Fibroblast of skin of abdomen (primary cell): ENCODE measurements at regions not wholly inside any gene's neighbourhood (a gene's known extent, or its start where the extent isn't known, plus 50 kb on each side); places are given as distances from the start of the nearest gene placed in this dataset.

ENCODE experiments used
- DNase-seq: peaks from one replicate; pipeline ENCODE4 v3.0.0-alpha.2; 2013

DNA sequence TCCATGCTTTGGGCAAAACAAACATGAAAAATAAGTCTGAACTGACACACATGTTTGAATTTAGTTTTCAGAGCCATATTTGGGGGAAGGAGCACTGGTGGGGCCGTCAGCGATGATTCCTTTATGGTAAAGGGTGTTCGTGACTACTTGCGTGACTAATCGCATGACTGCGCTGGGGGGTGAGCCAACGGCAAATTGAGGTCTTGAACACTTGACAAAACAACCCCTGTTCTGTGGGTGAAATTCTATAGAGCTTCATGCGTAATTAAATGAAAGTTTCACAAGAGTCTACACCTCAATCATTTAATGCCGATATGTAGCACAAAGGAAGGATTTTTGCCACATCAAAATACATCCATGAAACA, 127.5 kb upstream of the CYP1B1 start:
- peak; percentile 49 for DNase-seq

DNA sequence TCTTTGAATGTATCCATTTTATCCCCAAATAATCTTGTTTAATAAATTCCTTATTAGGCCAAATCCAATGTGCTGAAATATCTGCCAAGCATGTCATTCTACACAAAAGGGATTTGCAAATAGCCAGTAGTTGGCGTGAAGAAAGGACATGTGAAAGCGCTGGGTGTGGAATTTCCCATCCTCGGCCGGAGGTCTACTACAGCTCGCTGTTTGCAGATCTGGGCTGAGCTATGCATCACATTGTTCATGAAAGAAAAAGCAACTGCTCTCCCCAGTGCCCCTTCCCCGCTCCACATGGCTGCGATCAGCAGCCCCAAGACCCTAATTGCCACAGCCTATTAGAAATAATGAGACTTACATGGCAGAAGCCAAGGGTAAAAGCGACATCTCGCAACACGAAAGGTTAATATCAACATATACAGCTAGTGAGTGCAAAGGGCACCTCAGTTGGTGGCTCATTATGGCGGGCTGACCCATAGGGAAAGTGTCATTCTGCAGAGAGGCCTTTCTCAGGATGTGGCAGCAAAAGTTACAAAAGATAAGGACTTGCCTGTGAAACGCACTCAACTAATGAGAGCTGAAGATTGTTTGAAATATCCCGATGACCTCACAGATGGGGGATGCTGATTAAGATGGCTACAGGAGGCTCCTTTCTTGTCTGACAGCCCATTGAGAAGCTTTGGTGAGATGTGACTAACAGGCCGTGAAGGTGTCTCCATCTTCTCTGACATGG, 126.9 kb upstream of the CYP1B1 start:
- DNase-seq = no peak

DNA sequence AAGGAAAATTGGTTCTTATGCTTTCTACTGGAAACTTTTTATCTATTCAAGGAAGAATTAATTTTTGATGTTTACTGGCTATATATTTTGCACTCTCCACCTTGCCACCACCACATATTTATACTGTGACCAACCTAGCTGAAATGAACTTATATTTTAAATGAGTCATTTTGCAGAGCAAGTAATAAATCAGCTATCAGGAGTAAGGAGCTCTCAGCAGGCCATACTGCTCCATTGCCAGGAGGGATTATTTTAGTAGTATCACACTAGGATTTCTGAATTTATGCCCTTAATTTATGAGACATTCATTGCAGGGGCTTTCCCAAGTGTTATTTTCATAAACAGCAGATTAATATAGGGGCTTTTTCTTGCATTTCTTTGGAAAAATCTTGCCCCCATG, 125.8 kb upstream of the CYP1B1 start:
- DNase-seq = peak; percentile 90

DNA sequence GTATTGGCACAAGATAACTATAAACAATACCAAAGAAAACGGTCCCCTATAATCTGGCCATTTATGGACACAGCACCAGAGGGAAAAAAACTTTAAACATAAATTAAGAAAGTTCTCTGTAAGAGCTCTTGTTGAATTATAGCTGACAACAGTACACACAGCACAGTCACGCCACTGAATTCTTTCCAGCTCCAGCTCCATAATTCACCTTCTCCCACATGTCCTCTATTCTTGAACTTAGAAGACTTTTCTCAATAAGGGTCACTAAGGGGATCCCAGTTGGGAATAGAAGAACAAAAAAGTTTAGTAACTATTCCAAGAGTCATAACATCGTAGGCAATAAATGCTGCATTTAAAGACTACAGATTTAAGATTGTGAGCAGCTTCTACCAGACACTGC, 124.6 kb upstream of the CYP1B1 start:
- DNase-seq = peak; percentile 88

DNA sequence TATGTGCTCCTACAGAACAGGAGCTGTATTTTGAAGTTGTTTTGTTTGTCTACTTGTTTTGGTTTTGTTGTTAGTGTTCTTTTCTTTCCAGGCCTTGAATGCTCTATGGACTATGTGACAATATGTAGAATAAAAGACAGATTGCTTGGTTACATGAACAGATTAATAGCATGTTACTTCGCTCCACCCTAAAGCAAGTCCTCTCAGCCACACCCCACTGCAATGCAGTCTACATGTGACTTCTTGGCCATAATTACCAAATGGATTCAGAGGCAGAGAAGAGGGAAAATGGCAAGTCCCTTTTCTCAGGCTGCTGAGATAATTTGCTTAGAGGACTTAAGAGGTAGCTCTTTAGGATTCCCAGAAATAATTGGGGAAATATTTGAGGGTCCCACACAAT, 123.2 kb upstream of the CYP1B1 start:
- DNase-seq = no peak

DNA sequence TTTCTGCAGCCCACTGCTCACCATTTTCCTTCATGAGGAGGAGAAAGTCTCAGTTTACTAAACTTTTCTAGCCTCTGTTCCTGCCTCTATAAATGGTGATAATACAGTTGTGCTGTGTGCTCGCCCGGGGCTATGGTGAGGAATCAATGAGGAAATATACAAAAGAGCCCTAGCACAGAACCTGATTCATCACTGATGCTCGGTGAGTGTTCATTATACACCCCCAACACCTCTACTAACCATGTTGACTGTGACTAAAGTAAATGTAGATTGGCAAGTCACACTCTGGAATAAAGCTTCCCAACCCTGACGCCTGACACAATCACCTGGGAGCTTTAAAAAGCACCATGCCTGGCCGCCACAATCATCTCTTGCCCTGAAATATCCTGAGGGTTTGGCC, 118.8 kb upstream of the CYP1B1 start:
- DNase-seq = no peak

DNA sequence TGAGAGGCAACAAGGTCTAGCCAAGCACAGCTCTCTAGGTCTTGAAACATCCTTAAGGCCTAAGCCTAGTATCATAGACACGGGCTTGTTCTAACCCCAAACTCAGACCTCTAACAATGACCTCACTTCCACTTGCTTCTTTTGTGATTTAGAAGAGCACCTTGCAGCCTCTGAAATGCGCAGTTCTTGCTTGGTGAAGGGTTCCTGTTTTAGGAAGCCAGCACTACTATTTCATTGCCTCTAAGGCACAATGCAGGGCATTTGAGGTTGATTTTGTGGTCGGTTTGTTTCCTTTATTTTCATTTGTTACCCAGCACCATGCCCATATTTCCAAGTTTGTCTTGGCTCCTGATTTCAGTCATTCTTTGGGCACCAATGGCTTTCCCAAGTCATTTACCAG, 117.0 kb upstream of the CYP1B1 start:
- no peak for DNase-seq

DNA sequence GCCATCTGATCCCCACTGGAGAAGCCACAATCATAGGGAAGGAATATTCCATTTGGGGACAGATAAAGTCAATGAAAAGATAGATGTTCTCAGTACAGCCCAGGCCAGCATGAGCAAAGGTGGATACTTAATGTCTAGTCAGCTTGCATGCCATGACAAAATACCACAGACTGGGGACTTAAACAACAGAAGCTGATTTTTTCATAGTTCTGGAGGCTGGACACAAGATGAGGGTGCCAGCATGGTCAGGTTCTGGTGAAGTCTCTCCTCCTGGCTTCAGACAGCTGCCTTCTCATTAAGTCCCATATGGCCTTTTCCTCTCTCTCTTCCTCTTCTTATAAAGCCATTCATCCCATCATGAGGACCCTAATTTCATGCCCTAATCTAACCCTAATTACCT, 116.1 kb upstream of the CYP1B1 start:
- no peak for DNase-seq

DNA sequence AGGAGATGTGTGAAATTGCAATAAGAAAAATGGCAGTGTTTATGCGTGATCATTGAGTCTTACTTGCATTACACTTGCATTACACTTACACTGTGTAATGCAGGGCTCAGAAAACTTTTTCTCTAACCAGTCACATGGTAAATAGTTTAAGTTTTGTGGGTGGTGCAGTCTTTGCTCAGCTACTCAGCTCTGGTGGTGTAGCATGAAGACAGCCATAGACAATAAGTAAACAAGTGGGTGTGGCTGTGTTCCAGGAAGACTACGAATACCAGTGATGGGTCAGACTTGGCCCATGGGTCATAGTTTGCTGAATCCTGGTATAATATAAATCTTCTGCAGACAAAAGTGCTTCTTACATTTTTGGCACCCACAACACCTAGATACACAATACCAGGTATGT, 115.6 kb upstream of the CYP1B1 start:
- DNase-seq = peak; percentile 54

DNA sequence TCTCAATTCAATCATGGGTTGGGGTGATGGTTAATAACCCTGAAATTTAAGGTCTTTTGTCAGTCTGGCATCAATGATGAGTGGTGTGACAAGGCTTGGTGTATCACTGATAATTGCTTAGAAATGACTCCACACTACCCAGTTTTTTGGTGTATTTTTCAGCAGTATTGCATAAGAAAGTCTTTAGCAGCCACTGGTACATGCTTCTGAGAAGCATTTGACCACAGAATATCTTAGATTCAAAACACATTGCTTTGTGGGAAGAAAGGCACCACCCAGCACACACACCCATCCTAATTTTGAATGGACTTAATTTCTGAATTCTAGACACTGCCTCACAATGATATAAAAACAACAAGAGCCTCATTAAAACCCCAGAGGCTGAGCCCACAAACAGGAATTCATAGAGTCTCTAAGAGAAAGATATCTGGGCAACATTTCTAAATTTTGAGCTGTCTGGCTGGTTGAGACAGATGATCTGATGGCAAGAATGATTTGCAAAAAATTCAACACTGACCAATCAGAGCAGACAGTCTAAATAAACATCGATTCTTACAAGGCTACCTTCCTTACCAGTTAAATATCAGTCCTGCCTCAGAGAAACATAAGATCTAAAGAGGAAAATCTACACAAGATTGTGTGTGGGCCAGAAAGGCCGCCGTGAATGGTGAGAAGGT, 114.7 kb upstream of the CYP1B1 start:
- peak; percentile 98 for DNase-seq

DNA sequence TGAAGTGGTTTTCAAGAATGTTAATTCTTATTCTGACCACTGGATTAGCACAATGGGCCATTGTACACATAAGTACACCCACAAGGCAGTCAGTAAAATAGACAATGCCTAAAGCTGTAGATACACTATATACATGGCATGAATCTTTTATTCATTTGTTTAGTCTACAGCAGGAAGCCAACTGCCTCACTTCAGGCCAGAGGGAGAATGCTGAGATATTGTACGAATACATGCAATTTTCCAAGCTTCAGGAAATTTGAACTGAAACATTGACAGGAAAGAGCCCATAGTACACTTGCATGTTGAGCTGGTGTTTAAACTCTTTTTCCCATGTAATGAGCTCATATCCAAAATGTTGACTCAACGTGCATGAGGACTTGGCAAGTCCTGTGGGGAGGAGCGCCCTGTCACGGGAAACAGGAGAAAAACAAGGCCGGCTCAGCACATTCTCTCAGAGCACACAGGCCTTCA, 111.6 kb upstream of the CYP1B1 start:
- DNase-seq = peak; percentile 82

DNA sequence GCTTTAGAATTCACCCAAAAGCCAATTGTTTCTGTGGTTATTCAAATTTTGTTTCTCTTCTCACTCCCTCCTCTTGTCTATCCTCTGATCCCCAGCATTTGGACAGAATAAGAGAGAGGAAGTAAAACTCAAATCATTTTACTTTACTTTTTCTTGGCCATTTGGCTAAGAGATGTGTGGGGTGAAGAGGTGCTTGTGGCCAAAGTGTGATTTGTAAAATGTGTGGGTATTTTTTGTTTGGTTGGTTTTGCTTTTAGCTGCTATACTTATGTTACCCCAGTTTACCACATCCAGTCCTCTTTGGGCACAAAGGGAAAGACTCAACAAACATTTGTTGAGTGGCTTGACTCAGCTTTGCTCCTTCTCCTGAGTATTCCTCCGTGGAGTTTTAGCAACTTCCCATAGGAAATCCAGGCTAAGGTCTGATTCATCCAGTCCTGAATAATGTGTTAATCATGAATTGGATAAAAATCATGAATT, 109.1 kb upstream of the CYP1B1 start:
- DNase-seq = peak; percentile 64

DNA sequence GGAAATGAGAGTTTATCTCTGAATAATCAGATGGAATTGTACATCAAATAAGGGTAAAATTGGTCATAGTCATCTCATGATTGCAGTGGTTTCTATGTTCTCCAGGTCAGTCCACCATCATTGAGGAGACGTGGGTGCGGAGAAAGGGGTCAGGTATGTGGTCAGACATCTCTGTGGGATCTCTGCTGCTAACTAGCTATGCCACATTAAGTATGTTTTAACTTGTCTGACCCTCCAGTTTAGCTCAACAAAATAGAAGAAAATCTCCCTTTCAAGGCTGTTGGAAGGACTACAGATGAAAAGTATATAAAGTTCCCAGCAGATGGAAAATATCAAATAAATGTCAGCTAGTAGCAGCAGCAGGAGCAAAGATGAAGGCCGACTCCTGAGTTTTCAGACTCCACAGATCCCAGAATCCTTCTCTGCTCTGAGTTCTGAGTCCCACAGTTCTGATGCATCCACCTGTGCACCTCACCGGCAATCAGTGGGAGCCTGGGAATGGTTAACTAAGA, 106.6 kb upstream of the CYP1B1 start:
- DNase-seq = no peak

DNA sequence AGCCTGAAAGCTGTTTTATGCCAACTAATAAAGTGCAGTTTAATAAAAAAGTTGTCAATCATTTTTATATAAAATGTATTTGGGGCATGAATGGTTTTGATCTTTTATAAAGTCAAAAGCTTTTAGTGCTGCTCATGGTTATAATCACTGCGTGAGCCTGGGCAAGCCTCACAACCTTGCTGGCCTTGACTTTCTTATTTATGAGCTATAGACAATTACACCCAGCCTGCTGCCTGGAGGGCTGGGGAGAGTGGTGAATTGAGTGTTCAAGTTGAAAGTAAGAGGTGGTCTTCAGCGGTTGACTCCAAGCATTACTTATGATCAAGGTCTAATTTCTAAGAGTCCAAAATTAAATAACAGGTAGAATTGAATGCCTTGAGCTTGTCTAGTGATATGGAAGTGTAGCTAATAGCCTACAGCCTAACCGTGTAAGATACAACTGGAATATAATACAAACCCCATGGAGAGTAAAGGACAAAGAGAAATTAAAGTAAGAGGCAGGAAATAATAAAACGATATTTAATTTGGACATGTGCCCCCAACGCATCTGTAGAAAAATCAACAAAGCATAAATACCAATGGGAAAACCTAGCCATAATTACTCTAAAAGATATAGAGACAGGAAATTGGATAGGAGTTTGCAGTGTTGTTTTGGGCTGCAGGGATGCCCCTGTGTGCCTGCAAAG, 106.0 kb upstream of the CYP1B1 start:
- DNase-seq = no peak

DNA sequence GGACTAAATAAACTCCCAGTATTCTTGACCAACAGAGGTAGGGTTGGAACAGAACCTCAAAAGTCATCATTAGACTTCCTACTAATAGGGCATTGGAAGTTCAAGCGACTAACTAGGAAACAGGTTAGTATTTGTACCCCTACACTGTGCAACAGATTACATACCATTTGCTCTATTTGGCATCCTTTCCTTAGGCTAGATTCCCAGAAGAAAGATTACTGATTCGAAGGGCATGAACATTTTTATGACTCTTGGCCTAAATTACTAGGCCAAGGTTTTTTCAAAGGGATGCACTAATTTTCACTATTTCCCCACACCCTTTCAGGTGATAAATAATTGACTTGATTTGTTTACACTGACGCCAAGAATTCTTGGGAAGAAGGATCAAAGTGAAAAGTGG, 104.8 kb upstream of the CYP1B1 start:
- no peak for DNase-seq

DNA sequence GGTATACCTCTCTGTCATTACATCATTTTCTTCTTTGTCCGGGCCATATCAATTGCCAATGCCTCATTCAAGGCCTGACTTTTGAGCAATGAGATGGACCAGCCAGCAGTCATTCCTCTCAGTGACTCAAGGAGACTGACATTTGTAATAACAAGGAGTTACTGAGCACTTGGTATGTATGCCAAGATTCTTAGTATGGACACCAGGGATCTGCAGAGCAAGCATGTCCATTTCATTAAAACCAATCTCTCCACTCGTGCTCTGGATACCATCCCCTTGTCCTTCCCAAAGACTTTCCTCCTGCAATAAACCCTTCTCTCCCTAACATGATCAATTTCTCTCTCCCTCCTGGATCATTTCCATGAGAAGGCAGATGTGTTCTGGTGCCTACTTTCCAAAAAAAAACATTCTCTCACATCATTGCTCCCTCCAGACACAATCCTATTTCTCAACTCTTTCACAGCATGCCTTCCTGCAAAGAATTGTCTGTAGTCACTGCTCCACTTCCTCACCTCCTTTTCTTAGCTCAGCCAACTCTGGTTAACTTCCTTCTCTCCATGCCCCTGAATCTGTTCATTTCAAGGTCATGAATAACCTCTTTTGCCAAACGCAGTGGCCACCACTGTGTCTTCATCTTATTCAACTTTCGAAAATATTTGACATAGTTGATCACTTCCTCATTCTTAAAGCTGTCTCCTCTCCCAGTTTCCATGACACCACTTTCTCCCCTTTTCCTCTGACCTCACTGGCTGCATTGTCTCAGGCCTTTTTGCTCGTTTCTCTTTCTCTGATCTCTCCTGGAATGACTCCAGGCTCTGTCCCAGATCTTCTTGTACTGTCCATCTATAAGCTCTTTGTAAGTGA, 102.8 kb upstream of the CYP1B1 start:
- peak; percentile 94 for DNase-seq

DNA sequence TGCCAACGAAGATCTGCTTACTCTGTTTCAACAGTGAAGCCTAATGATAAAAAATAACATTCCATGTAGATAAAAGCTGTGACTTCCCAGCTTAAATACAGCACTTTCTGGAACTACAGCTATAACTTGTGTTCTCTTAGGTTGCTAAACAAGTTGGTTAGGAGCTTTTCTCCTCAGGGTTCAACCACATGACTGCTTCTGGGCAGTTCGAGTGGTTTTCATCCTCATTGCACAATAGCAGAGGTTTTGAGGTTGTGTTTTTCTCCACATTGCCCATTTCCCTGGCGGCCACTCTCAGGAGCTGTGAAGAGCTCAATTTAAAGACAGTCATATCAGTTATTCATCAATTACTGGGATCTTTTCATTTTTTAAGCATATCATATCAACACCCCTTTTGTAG, 102.2 kb upstream of the CYP1B1 start:
- no peak for DNase-seq

DNA sequence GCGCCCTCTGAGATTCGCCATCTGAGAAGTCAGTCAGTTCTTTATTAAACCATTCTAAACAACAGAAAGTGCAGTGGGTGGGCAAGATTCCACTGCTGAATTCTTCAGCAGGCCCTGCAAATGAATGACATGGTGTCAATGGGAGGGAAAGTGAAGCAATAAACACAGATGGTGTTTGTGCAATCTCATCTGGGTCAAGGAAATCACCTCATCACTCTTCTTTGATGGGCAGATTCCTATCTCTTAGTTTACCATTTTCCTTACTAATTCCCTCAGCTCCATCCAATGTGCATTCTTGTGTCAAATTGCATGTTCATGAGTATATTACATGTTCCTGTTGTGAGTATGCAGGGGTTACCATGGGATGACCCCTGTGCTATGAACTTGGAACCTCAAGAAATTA, 100.7 kb upstream of the CYP1B1 start:
- DNase-seq = peak; percentile 98

DNA sequence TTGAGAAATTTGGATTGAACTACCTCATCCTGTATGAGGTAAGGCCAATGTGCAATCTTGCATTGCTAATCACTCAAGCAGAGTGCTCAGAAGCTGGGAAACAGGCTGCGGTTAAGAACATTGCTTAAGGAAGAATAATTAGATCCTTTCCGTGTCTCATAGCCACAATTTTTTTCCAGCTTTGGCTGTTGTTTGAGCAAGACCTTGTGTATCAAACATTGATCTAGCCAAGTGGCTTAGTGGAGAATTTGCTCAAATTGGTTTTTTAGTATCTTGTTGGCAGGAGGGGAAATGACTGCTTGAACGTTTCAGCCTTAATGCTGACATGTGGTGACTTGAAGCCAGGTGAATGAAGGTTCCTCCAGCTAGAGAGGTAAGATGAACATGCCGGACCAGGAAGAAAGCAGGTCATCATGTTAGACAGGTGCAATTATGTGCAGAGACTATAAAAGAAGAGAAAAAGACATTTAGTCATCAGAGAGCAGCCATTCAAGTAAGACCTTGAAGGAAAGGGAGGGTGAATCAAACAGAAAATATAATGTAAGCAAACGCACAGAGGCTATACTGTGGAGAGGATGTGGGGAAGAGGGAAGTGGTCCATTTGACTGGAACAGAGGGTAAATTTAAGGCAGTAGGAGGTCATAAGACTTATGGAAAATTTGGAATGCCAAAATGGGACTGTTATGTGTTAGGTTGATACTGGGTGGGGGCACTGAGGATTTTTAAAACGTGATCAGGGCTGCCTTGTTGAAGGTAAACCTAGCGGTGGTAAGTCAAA, 98.9 kb upstream of the CYP1B1 start:
- DNase-seq = peak; percentile 99

DNA sequence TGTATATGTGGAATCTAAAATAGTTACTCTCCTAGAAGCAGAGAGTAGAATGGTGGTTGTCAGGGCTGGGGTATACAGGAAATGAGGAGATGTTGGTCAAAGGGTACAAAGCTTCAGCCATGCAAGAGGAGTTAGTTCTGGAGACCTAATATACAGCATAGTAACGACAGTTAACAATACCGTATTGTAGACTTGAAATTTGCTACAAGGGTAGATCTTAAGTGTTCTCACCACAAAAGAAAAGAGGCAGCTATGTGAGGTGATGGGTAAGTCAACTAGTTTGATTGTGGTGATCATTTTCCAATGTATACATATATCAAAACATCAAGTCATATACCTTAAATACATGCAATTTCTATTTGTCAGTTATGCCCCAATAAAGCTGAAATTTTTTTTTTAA, 98.2 kb upstream of the CYP1B1 start:
- DNase-seq = no peak

DNA sequence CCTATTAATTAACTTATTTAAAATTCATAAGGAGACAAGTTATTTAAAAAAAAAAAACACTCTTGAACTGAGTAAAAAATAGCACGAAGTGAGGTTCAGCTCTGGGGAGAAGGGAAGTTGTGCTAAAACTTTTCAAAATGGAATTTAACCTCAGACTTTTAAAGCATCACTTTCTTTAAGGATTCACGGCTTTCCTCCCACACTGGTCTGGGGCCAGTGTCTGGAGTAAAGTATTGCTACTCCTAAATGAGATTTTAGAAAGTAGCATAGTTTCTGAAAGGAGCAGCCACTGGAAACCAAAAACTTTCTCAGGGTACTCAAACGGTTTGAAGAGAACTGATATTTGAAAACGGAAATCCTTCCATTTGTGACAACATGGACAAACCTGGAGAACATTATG, 97.7 kb upstream of the CYP1B1 start:
- DNase-seq = no peak
